ENCODE measurements at regions not wholly inside any gene's neighbourhood (a gene's known extent, or its start where the extent isn't known, plus 50 kb on each side); places are given as distances from the start of the nearest gene placed in this dataset.
"Not testable (repeated sequence)": the region's sequence is repeated elsewhere in the genome, so short reads cannot be mapped to it uniquely, and the experiment has no call there.

DNA sequence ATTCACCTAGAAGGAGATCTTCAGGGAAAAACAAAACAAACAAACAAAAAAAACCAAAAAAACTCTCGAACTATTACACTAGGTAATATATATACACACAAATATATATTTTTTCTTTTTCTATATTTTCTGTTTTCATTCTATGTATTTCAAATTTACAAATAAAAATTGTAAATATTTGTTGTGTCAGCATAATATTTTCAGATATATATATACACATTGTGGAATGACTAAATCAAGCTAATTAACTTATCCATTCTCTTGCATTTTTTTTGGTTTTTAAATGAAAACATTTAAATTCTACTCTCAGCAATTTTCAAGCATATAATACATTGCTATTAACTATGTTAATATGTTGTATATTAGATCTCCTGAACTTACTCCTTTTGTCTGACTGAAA, 762.0 kb upstream of the PCDH10 start:
- no peaks in the 10 kb centered on the region for H3K27me3 ChIP-seq (ENCODE audit: control insufficient read depth in 1 of 2, insufficient read depth in 2 of 2, low read length in 2 of 2)
- H3K36me3 ChIP-seq (ENCODE audit: control insufficient read depth in 1 of 2, insufficient read depth in 2 of 2, low read length in 2 of 2), result no peaks in the 10 kb centered on the region
- H3K4me3 ChIP-seq (ENCODE audit: low read depth in 1 of 2, low read length in 2 of 2), result no peak overlapping the region
- H3K4me1 ChIP-seq (ENCODE audit: control insufficient read depth in 1 of 2, insufficient read depth in 2 of 2, low read length in 2 of 2), result no peaks in the 10 kb centered on the region
- H3K27ac ChIP-seq (ENCODE audit: low read depth, low read length), result no peak overlapping the region
- H3K9ac ChIP-seq (ENCODE audit: low read depth in 1 of 2, low read length in 2 of 2), result no peak overlapping the region
- H3K9me3 ChIP-seq (ENCODE audit: control insufficient read depth in 1 of 2, low read length in 2 of 2), result peaks cover 0 to 4% of the 10 kb centered on the region in 2 donors

DNA sequence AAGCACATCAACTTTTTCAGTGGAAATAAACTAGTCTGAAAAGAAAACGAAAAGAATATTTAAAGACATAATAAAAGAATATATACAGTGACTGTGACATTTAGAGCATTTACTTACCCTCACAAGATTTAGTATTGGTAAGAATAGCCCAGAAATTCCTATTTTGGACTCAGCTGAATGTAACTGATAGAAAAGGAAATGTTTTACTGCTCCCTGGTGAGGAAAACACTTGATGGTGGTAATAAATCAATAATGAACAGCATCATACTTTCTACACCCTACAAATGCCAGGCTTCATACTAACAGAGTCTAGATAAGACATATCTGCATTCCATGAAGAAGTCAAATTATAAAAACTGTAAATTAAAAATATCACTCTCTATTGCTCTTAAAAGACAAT, 753.5 kb upstream of the PCDH10 start:
- H3K27ac ChIP-seq (ENCODE audit: low read depth, low read length), result no peak overlapping the region
- no peaks in the 10 kb centered on the region for H3K27me3 ChIP-seq (ENCODE audit: control insufficient read depth in 1 of 2, insufficient read depth in 2 of 2, low read length in 2 of 2)
- no peaks in the 10 kb centered on the region for H3K36me3 ChIP-seq (ENCODE audit: control insufficient read depth in 1 of 2, insufficient read depth in 2 of 2, low read length in 2 of 2)
- no peak overlapping the region for H3K9ac ChIP-seq (ENCODE audit: low read depth in 1 of 2, low read length in 2 of 2)
- no peak overlapping the region for H3K4me3 ChIP-seq (ENCODE audit: low read depth in 1 of 2, low read length in 2 of 2)
- H3K4me1 ChIP-seq (ENCODE audit: control insufficient read depth in 1 of 2, insufficient read depth in 2 of 2, low read length in 2 of 2), result no peaks in the 10 kb centered on the region
- no peaks in the 10 kb centered on the region for H3K9me3 ChIP-seq (ENCODE audit: control insufficient read depth in 1 of 2, low read length in 2 of 2)

DNA sequence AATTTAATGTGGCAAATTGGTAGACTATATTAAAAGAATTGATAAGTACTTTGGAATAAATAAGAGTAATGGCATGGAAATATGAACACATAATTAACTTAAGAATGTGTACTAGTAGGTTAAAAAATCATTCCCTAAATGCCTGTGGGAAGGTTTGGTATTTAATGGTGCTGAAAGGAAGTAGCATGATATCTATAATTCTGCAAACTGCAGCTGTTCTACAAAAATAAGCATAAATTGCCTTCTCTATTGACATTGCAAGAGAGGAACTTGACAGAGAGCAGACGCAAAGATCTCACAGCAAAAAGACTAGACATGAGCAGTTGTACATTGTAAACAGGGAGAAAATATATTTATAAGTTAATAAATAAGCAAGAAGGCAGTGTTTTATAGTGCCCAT, 752.5 kb upstream of the PCDH10 start:
- Histone ChIP-seq H3K4me1 (ENCODE audit: control insufficient read depth in 1 of 2, insufficient read depth in 2 of 2, low read length in 2 of 2) (no peaks in the 10 kb centered on the region), H3K9me3 (ENCODE audit: control insufficient read depth in 1 of 2, low read length in 2 of 2) (no peaks in the 10 kb centered on the region), H3K27ac (ENCODE audit: low read depth, low read length) (no peak overlapping the region), H3K9ac (ENCODE audit: low read depth in 1 of 2, low read length in 2 of 2) (no peak overlapping the region), H3K4me3 (ENCODE audit: low read depth in 1 of 2, low read length in 2 of 2) (no peak overlapping the region), H3K27me3 (ENCODE audit: control insufficient read depth in 1 of 2, insufficient read depth in 2 of 2, low read length in 2 of 2) (no peaks in the 10 kb centered on the region), H3K36me3 (ENCODE audit: control insufficient read depth in 1 of 2, insufficient read depth in 2 of 2, low read length in 2 of 2) (no peaks in the 10 kb centered on the region)

DNA sequence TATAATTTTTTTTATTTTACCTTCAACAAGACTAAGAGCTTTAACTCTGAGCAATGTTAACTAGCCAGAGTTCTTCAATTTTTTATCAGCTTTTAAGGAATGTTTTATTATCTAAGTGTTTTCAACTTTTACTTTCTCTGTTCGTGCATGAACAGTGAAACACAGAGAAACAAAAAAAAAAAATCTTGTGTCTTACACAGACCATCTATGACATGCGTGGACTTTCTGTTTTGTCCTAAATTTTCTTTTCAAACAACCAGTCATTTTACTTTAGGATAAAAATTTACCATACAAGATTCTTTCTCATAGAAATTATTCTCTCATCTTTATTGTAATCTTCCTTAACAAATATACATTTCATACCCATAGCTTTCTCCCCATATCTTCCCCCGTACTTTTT, 731.9 kb upstream of the PCDH10 start:
- Histone ChIP-seq H3K36me3 (ENCODE audit: control insufficient read depth in 1 of 2, insufficient read depth in 2 of 2, low read length in 2 of 2) (no peaks in the 10 kb centered on the region), H3K27ac (ENCODE audit: low read depth, low read length) (no peak overlapping the region), H3K9me3 (ENCODE audit: control insufficient read depth in 1 of 2, low read length in 2 of 2) (peaks cover 5 to 14% of the 10 kb centered on the region in 2 donors), H3K4me1 (ENCODE audit: control insufficient read depth in 1 of 2, insufficient read depth in 2 of 2, low read length in 2 of 2) (no peaks in the 10 kb centered on the region), H3K27me3 (ENCODE audit: control insufficient read depth in 1 of 2, insufficient read depth in 2 of 2, low read length in 2 of 2) (no peaks in the 10 kb centered on the region), H3K4me3 (ENCODE audit: low read depth in 1 of 2, low read length in 2 of 2) (no peak overlapping the region), H3K9ac (ENCODE audit: low read depth in 1 of 2, low read length in 2 of 2) (no peak overlapping the region)

DNA sequence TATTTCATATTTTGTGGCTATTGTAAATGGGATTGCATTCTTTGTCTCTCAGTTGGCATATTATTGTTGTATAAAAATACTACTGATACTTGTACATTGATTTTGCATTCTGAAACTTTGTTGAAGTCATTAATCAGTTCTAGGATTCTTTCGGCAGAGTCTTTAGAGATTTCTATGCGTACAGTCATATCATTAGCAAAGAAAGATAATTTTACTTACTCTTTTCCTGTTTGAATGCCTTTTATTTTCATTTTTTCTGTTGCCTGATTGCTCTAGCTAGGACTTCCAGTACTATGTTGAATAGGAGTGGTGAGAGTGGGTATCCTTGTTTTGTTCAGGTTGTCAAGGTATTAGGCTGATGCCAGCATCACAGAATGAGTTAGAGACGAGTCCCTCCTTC, 722.0 kb upstream of the PCDH10 start:
- Histone ChIP-seq H3K27ac (ENCODE audit: low read depth, low read length) (no peak overlapping the region), H3K4me1 (ENCODE audit: control insufficient read depth in 1 of 2, insufficient read depth in 2 of 2, low read length in 2 of 2) (no peaks in the 10 kb centered on the region), H3K27me3 (ENCODE audit: control insufficient read depth in 1 of 2, insufficient read depth in 2 of 2, low read length in 2 of 2) (no peaks in the 10 kb centered on the region), H3K4me3 (ENCODE audit: low read depth in 1 of 2, low read length in 2 of 2) (no peak overlapping the region), H3K9me3 (ENCODE audit: control insufficient read depth in 1 of 2, low read length in 2 of 2) (peaks cover 0 to 5% of the 10 kb centered on the region in 2 donors), H3K9ac (ENCODE audit: low read depth in 1 of 2, low read length in 2 of 2) (no peak overlapping the region), H3K36me3 (ENCODE audit: control insufficient read depth in 1 of 2, insufficient read depth in 2 of 2, low read length in 2 of 2) (no peaks in the 10 kb centered on the region)

DNA sequence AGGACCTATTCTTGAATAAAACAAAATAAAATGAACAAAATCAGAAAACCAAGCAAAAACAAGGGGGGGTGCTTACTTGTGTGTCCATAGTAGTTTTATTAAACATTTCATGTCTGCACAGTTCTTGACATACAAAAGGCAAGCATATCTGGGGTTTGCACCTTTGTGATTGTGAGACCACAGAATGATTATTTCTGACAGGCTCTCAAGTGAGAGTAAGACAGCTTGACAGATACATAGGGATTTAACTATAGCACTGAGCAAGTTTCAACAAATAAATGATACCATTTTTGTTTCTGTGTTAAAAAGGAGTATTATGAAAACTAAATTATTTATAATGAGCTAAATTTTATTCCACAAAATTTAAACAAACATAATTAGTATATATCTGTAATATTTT, 712.0 kb upstream of the PCDH10 start:
- H3K9ac ChIP-seq (ENCODE audit: low read depth in 1 of 2, low read length in 2 of 2), result no peak overlapping the region
- no peaks in the 10 kb centered on the region for H3K36me3 ChIP-seq (ENCODE audit: control insufficient read depth in 1 of 2, insufficient read depth in 2 of 2, low read length in 2 of 2)
- no peaks in the 10 kb centered on the region for H3K27me3 ChIP-seq (ENCODE audit: control insufficient read depth in 1 of 2, insufficient read depth in 2 of 2, low read length in 2 of 2)
- no peaks in the 10 kb centered on the region for H3K4me1 ChIP-seq (ENCODE audit: control insufficient read depth in 1 of 2, insufficient read depth in 2 of 2, low read length in 2 of 2)
- no peak overlapping the region for H3K27ac ChIP-seq (ENCODE audit: low read depth, low read length)
- H3K4me3 ChIP-seq (ENCODE audit: low read depth in 1 of 2, low read length in 2 of 2), result no peak overlapping the region
- H3K9me3 ChIP-seq (ENCODE audit: control insufficient read depth in 1 of 2, low read length in 2 of 2), result no peaks in the 10 kb centered on the region

DNA sequence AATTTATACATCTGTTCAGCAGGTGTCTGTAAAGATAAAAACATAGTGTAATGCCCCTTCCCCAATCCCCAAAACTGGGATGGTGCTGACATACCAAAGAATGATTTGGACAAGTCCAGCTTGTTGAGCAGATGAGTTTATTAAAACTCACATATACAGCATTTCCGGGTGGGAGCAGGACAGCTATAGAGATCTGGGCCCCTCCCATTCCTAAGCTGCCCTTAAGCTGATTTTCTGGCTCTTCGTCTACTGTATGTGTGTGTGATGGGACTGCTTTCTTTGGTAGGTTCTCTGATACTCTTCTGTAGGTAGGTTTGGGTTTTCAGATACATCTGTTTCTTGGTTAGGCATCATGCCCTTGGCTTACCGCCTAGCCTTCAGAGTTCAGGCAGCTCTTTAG, 703.7 kb upstream of the PCDH10 start:
- H3K9ac ChIP-seq (ENCODE audit: low read depth in 1 of 2, low read length in 2 of 2), result no peak overlapping the region
- H3K9me3 ChIP-seq (ENCODE audit: control insufficient read depth in 1 of 2, low read length in 2 of 2), result peaks cover 7 to 9% of the 10 kb centered on the region in 2 donors
- no peaks in the 10 kb centered on the region for H3K27me3 ChIP-seq (ENCODE audit: control insufficient read depth in 1 of 2, insufficient read depth in 2 of 2, low read length in 2 of 2)
- no peaks in the 10 kb centered on the region for H3K4me1 ChIP-seq (ENCODE audit: control insufficient read depth in 1 of 2, insufficient read depth in 2 of 2, low read length in 2 of 2)
- H3K27ac ChIP-seq (ENCODE audit: low read depth, low read length), result no peak overlapping the region
- H3K36me3 ChIP-seq (ENCODE audit: control insufficient read depth in 1 of 2, insufficient read depth in 2 of 2, low read length in 2 of 2), result no peaks in the 10 kb centered on the region
- H3K4me3 ChIP-seq (ENCODE audit: low read depth in 1 of 2, low read length in 2 of 2), result no peak overlapping the region

DNA sequence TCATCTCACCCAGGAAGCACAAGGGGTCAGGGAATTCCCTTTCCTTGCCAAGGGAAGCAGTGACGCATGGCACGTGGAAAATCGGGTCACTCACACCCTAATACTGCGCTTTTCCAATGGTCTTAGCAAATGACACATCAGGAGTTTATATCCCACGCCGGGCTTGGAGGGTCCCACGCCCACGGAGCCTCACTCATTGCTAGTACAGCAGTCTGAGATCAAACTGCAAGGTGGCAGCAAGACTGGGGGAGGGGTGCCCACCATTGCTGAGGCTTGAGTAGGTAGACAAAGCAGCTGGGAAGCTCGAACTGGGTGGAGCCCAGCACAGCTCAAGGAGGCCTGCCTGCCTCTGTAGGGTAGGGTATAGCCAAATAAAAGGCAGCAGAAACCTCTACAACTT, 691.1 kb upstream of the PCDH10 start:
- H3K27ac ChIP-seq (ENCODE audit: low read depth, low read length); H3K9ac ChIP-seq (ENCODE audit: low read depth in 1 of 2, low read length in 2 of 2); H3K9me3 ChIP-seq (ENCODE audit: control insufficient read depth in 1 of 2, low read length in 2 of 2); H3K4me3 ChIP-seq (ENCODE audit: low read depth in 1 of 2, low read length in 2 of 2); H3K4me1 ChIP-seq (ENCODE audit: control insufficient read depth in 1 of 2, insufficient read depth in 2 of 2, low read length in 2 of 2); H3K36me3 ChIP-seq (ENCODE audit: control insufficient read depth in 1 of 2, insufficient read depth in 2 of 2, low read length in 2 of 2); H3K27me3 ChIP-seq (ENCODE audit: control insufficient read depth in 1 of 2, insufficient read depth in 2 of 2, low read length in 2 of 2): not testable (repeated sequence)

DNA sequence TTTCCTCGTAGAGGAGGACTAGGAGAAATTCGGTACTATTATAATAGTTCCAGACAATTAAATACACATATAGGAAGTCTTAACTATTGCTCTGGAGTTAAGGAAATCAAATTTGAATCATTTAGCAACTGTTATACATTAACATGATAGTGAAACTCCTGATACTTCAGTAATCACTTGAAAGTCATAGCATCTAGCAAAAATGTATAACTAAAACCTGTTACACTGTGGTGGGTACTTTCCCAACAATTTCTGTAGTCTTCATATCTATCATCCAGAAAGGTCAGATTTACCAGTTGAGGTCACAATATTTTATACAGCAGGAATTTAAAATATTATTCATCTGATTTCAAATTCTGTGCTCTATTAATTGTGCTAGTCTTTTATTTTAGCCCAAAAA, 669.6 kb upstream of the PCDH10 start:
- Histone ChIP-seq H3K36me3 (ENCODE audit: control insufficient read depth in 1 of 2, insufficient read depth in 2 of 2, low read length in 2 of 2) (no peaks in the 10 kb centered on the region), H3K27ac (ENCODE audit: low read depth, low read length) (no peak overlapping the region), H3K4me1 (ENCODE audit: control insufficient read depth in 1 of 2, insufficient read depth in 2 of 2, low read length in 2 of 2) (no peaks in the 10 kb centered on the region), H3K27me3 (ENCODE audit: control insufficient read depth in 1 of 2, insufficient read depth in 2 of 2, low read length in 2 of 2) (no peaks in the 10 kb centered on the region), H3K9me3 (ENCODE audit: control insufficient read depth in 1 of 2, low read length in 2 of 2) (peaks cover 0 to 5% of the 10 kb centered on the region in 2 donors), H3K4me3 (ENCODE audit: low read depth in 1 of 2, low read length in 2 of 2) (no peak overlapping the region), H3K9ac (ENCODE audit: low read depth in 1 of 2, low read length in 2 of 2) (no peak overlapping the region)

DNA sequence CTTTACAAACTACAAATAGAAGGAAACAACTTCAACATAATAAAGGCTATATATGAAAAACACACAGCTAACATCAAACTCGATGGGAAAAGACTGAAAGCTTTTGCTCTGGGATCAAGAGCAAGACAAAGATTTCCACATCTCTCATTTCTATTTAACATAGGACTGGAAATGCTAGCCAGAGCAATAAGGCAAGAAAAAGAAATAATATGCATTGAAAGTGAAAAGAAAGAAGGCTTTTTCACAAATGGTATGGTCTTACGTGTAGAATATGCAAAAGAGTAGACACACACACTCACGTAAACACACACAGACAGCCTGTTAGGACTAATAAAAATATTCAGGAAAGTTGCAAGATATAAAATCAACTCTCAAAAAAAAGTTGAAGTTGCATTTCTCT, 660.5 kb upstream of the PCDH10 start:
- Histone ChIP-seq H3K27ac (ENCODE audit: low read depth, low read length) (no peak overlapping the region), H3K9ac (ENCODE audit: low read depth in 1 of 2, low read length in 2 of 2) (no peak overlapping the region), H3K4me1 (ENCODE audit: control insufficient read depth in 1 of 2, insufficient read depth in 2 of 2, low read length in 2 of 2) (no peaks in the 10 kb centered on the region)

DNA sequence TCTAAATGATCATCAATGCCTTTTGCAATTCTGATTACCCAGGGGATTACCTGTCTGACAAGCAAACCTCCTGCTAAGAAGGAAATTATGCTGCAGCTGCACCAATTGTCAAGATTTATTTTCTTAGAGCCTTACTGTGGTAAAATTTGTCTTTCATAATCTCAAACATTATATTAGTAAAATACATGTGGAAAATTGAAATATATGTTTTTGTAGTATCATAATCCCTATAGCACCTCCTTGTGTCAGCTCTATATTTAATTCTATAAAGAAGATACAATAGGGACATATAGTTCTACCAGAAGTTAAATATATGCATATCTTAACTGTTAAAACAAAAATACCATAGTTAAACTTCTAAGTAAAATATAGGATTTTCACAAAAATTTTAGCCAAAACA, 655.6 kb upstream of the PCDH10 start:
- Histone ChIP-seq H3K27ac (ENCODE audit: low read depth, low read length) (no peak overlapping the region), H3K27me3 (ENCODE audit: control insufficient read depth in 1 of 2, insufficient read depth in 2 of 2, low read length in 2 of 2) (no peaks in the 10 kb centered on the region), H3K9me3 (ENCODE audit: control insufficient read depth in 1 of 2, low read length in 2 of 2) (peaks cover 3 to 8% of the 10 kb centered on the region in 2 donors), H3K4me3 (ENCODE audit: low read depth in 1 of 2, low read length in 2 of 2) (no peak overlapping the region), H3K36me3 (ENCODE audit: control insufficient read depth in 1 of 2, insufficient read depth in 2 of 2, low read length in 2 of 2) (no peaks in the 10 kb centered on the region), H3K9ac (ENCODE audit: low read depth in 1 of 2, low read length in 2 of 2) (no peak overlapping the region), H3K4me1 (ENCODE audit: control insufficient read depth in 1 of 2, insufficient read depth in 2 of 2, low read length in 2 of 2) (no peaks in the 10 kb centered on the region)

More for the DNA sequence above, 660.5 kb upstream of the PCDH10 start:
- Histone ChIP-seq H3K4me3 (ENCODE audit: low read depth in 1 of 2, low read length in 2 of 2) (no peak overlapping the region), H3K9me3 (ENCODE audit: control insufficient read depth in 1 of 2, low read length in 2 of 2) (peaks cover 3 to 4% of the 10 kb centered on the region in 2 donors), H3K36me3 (ENCODE audit: control insufficient read depth in 1 of 2, insufficient read depth in 2 of 2, low read length in 2 of 2) (no peaks in the 10 kb centered on the region), H3K27me3 (ENCODE audit: control insufficient read depth in 1 of 2, insufficient read depth in 2 of 2, low read length in 2 of 2) (no peaks in the 10 kb centered on the region)

Measured in duodenal mucosa (tissue), 2 donors.